NCI-H1436 (cell line): ENCODE measurements at regions not wholly inside any gene's neighbourhood (a gene's known extent, or its start where the extent isn't known, plus 50 kb on each side); places are given as distances from the start of the nearest gene placed in this dataset.
A peak's percentile ranks its signal among the peaks of the same experiment; 100 is the strongest.
"Not testable (repeated sequence)": the region's sequence is repeated elsewhere in the genome, so short reads cannot be mapped to it uniquely, and the experiment has no call there.

ENCODE experiments used
- DNase-seq: peaks from one replicate; lab custom pipeline; 2025; lab: John Stamatoyannopoulos, UW

GRCh38 chr17:37828651-37829124, 83.8 kb upstream of the HNF1B start:
- DNase-seq: no peak

DNA sequence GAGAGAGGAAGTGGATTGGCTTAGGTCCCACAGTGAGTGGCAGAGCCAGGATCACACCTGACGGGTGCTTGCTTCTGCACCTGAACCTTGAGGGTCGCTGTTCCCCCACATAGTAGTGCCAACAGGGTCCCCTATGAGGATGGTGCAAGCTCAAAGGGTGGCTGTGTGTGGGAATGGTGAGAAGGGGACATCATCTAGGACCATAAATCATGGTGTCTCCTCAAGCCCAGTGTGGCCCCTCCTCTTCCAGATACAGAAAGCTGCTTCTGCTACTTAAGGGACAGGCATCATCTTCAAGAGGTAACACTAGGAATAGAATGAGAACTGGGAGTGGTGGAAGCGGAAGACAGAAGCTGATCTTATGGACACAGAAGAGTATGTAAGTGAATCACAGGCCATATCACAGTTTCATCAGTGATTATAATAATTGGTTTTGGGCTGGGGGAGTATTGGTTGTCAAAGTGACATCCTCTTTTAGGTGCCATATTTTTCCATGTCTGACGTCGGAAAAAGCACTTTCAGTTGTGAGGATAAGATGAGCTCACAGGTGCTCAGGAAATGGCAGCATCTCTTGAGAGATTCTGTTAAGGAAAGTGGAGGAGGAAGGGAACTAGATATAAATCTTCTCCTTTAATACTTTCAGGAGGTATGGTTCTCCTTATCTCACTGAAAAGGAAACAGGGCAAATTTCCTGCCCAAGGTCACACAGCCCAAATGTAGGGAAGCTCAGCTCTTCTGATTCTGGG, 83.2 kb upstream of the HNF1B start:
- DNase-seq: no peak

DNA sequence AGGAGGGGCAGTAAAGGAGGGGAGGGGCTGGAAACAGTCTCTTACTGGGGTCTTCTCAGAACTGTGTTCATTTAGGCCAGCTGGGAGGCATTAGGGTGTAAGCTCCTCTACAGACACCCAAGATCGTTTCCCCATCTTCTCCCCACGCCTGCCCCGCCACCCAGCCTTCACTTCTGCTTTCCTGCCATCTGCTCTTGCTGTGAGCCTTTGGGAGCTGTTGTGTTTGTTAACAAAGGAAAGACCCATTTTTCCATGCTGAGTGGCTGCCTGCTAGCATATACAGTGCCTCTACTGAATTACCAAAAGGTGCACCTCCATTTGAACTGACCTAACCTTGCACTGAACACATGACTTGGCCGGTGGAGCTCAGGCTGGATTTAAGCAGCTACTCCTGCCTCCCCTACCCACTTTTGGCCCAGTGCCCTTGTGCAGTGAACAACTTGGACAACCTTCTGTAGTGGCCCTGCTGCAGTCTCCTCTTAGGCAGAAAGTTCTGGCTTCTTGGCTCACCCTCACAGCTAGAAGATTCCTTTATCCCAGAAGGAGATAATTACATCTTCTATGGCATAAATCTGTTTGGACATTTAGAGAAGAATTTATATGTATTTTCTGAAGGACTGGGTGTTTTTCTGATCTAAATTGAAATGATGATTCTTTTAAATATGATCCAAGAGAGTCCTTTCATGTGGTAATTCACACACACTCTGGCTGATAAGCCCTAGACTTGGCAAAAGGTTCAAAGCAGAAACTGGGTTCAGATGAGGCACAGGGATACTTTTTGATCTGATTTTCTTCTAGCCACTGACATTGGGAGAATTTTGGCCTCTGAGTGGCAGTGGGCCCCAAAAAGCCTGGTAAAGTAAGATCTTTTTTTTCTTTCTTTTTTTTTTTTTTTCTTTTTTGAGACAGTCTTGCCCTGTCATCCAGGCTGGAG, 81.9 kb upstream of the HNF1B start:
- DNase-seq: no peak

DNA sequence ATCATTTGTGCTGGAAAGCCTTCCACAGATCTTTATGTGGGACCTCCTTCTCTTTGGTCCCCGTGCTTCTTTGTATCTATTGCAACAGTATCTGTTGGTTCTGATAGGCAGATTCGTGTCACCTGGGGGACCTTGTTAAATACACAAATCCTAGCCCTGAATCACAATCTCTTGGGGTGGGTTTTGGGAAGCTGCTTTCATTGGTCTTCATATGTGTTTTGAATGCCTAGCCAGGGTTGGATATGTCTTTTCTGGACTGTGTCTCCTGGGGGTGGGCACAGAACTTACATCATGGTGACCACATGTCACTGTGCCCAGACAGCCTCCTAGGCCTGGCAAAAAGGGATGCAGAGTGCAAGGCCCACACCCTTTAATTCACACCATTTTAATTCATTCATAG, 81.0 kb upstream of the HNF1B start:
- no peak for DNase-seq

- no peak for DNase-seq
Observed at GRCh38 chr17:37824534-37825485, 80.0 kb upstream of the HNF1B start.

GRCh38 chr17:37823996-37824395, 79.1 kb upstream of the HNF1B start:
- no peak for DNase-seq

DNA sequence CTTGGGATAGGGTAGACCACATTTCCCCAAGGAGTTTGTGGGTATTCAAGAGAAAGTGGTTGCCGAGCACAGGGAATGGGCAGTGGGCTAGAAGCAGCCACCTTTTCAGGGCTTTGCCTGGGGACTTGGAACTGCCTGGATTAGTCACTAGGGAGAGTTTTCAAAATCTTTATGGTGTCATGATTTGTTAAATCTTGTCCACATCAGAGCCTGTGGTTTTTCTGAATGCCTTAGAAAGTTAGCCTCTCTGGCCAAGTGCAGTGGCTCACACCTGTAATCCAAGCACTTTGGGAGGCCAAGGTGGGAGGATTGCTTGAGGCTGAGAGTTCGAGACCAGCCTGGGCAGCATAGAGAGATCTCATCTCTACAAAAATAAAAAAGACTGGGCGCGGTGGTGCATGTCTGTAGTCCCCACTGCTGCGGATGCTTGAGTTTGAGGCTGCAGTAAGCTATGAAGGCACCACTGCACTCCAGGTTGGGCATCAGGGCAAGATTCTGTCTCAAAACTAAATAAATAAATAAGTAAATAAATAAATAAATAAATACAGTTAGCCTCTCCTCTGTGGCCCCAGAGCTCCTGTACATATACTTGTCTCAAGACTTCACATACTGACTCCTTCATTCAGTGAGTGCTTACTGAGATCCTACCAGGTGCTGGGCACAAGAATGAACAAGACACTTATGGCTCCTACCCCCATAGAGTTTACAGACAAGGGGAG, 76.3 kb upstream of the HNF1B start:
- no peak for DNase-seq

GRCh38 chr17:37820313-37820994, 75.6 kb upstream of the HNF1B start:
- no peak for DNase-seq

DNA sequence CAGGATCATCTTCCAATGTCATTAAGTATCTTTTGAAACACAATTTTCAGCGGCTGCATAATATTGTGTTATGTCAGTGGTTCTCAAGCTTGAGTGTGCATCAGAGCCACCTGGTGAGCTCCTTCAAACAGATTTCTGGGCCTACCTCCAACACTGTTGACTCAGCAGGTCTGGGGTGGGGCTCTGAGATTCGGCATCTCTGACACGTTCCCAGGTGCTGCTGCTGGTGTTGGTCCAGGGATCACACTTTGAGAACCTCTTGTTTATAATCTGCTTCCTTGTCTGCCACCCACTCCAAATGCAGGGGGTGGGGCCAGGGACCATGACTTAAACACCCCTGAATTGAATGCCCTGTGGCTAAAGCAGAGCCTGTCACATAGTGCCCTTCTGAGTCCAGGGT, 73.8 kb upstream of the HNF1B start:
- DNase-seq: peak; percentile 10

DNA sequence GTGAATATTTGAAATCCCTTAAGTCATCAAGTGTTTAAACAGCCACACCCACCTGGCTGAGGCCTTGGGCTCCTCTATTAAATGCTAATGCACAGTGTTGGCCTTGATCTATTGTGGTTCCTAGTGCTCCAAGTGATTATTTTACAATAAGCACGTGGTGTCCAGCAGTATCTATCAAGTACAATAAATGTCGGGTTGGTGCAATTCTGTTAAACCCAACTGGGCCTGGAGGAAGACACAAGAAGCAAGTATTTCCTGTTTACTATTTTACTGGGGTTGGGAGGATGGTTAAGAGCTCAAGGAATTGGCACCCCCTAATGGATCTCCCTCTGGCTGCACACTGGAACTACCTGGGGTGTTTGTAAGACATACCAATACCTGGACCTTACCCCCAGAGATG, 72.1 kb upstream of the HNF1B start:
- no peak for DNase-seq

- DNase-seq: no peak
Observed at GRCh38 chr17:37815536-37815935, 70.7 kb upstream of the HNF1B start.

- DNase-seq: no peak
Observed at GRCh38 chr17:37813751-37814150, 68.9 kb upstream of the HNF1B start.

DNA sequence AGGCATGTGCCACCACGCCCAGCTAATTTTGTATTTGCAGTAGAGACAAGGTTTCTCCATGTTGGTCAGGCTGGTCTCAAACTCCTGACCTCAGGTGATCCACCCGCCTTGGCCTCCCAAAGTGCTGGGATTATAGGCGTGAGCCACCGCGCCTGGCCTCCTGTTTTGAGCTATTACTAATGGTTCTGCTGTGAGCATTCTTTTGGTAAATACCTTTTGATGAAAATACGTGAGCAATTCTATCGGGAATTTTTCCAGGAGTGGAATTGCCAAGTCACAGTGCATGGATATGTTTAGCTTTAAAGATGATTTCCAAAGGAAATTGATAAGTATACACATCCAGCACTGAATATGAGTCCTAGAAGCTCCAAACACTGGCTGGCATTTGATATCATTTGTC, 64.0 kb upstream of the HNF1B start:
- DNase-seq: not testable (repeated sequence)

DNA sequence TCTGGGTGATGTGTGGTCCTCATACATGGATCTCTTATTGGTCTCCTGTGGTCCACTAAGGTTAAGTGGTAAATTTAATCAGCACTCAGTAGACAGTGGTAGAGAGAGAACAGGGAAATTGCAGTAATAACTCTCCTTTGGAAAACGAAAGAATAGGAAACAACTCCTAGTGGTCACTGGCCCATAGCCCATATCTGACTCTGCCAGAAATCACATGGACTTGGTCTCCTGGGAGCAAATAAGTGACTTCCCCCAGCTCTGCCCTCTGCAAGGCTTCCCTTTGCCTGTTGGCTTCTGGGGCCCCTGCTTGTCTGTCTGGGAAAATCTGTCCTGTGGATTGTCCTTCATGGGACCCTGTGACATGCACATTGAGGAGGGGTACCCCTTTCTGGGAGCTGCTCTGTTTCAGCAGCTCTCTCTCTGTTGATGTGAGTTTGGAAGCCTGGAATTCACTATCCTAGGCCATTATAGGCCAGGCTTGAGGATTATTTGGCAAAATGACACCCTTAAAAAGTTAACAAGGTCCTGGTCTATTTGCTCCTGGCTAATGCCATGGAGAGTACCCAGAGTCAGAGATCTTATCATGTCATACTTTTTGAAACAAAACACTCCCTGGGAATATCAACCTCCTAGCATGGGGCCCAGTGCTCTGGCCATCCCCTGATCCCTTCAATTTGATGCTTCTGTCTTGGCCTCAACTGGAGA, 58.0 kb upstream of the HNF1B start:
- no peak for DNase-seq

- DNase-seq: no peak
Observed at GRCh38 chr17:37802061-37802595, 57.3 kb upstream of the HNF1B start.

GRCh38 chr17:37801171-37801570, 56.3 kb upstream of the HNF1B start:
- no peak for DNase-seq

DNA sequence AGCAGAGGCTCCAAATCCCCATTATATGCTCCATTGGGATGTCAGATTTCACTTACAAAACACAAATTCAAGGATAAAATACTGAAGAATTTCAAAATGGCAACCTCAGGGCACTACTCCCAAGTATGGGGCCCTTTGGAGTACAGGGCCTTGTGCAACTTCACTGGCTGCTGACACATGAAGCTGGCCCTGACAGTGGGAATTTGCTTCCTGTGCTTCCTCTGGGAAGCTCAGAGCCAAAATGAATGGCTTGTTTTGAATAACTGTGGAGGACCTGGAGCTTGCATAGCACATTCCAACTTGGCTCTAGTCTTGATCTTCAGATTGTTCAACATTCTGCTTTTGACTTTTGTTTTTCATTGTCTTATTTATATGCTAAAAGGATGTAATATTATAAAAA, 52.3 kb upstream of the HNF1B start:
- no peak for DNase-seq

- no peak for DNase-seq
Observed at GRCh38 chr17:37796076-37796475, 51.2 kb upstream of the HNF1B start.
